NCI-H446 (cell line): ENCODE measurements at regions not wholly inside any gene's neighbourhood (a gene's known extent, or its start where the extent isn't known, plus 50 kb on each side); places are given as distances from the start of the nearest gene placed in this dataset.
A peak's percentile ranks its signal among the peaks of the same experiment; 100 is the strongest.
"Not testable (repeated sequence)": the region's sequence is repeated elsewhere in the genome, so short reads cannot be mapped to it uniquely, and the experiment has no call there.

ENCODE experiments used
- DNase-seq, 2 experiments: peaks; one replicate each; lab custom pipeline; 2025; lab: John Stamatoyannopoulos, UW

GRCh38 chr2:51779723-51780122 lies 747.8 kb upstream of the NRXN1 start:
- not testable (repeated sequence) for DNase-seq

DNA sequence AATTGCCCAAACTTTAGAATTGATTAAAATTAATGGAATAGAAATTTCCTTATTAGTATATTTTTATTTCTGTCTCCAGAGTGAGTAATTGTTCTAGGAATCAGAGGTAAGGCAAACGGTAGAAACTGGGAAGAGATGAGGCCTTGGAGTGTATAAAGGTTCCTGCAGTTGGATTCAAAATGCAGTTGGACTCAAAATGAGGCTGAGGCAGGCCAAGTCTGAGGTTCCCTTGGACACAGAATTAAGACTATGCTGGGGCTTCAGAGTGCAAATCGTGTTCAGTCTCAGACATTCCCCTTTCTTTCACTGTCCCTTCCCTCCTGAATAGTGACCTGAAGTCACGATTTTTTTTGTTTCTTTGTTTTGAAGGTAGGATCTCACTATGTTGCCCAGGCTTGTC lies 746.9 kb upstream of the NRXN1 start:
- no peak for DNase-seq

- not testable (repeated sequence) for DNase-seq
Observed at GRCh38 chr2:51774606-51775005, 742.7 kb upstream of the NRXN1 start.

GRCh38 chr2:51760441-51760840 lies 728.5 kb upstream of the NRXN1 start:
- no peak for DNase-seq

- DNase-seq: no peak
Observed at GRCh38 chr2:51758081-51758480, 726.1 kb upstream of the NRXN1 start.

DNA sequence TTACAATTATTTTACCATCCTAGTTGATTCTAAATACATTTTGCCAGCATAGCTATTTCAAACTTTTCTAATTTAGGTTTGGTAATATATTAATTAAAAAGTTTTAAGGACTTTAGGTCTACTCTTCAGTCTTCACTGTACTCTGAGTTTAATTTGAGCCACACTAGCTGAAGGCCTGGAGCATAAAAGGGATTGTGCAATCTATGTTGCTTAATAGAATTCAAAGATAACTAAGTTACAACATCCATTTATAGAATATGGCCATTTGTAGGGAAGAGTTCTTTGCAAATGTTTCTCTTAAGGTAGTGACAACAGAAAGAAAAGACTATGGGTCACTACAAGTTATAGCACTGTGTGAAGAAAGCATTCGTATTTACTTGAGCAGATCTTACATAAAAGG lies 702.2 kb upstream of the NRXN1 start:
- no peak for DNase-seq

- no peak for DNase-seq
Observed at GRCh38 chr2:51723691-51724090, 691.8 kb upstream of the NRXN1 start.

DNA sequence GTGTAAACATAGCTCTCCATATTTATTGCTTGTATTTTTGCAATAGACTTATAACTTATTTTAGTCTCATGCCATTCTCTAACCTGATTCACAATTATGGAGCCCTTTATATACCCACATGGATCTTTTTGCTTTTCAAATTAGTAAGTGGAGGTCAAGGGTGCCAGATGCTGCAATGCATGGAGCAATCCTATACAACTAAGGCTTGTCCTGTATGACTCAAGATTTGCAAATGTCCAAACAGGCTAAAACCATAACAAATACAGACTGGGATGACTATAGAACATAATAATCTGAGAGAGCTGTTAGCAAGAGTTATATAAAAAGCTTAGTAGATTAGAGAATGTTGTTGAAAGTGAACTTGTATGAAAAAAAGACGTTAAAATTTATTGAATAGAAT lies 690.4 kb upstream of the NRXN1 start:
- DNase-seq: no peak

DNA sequence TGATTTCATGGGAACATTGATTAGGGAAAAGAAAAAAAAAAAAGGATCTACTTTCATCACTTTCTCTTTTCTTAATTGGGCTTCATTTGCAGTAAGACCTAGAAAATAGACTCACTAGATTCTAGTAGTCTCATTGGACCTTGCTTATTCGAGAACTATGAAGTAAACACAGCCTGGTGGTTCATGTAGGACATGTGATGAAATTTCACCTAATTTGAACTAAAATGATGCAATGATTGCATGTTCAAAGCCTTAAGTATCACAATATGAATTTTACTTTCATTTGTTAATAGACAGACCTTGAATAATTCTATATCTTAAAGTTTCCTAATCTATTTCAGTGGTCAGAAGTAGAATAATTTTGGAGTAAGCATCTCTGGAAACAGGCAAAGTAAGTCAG lies 688.9 kb upstream of the NRXN1 start:
- DNase-seq: no peak

DNA sequence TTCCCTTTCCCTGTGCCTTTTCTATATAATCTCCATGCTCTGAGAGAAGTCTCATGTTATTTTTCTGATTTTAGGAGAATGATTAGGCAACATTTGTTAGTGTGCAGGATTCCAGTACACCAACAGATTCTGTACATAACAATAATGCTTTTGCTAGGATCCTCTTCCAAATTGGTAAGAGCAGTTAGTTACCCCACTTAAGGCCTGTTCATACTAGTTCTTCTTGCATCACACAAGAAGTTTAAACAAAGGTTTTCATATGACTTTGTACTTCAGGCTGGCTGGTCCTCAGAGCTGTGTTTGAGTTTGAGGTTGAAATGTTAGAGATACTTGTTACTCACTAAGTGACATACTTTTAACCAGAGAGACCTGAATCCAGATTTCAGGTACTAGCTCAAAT lies 686.9 kb upstream of the NRXN1 start:
- no peak for DNase-seq

GRCh38 chr2:51717312-51717711 lies 685.4 kb upstream of the NRXN1 start:
- DNase-seq: no peak

- peak in 1 of 2 experiments; percentile 4 for DNase-seq
Observed at GRCh38 chr2:51711766-51712165, 679.8 kb upstream of the NRXN1 start.

GRCh38 chr2:51710222-51710621 lies 678.3 kb upstream of the NRXN1 start:
- DNase-seq: peak in 1 of 2 experiments; percentile 40

DNA sequence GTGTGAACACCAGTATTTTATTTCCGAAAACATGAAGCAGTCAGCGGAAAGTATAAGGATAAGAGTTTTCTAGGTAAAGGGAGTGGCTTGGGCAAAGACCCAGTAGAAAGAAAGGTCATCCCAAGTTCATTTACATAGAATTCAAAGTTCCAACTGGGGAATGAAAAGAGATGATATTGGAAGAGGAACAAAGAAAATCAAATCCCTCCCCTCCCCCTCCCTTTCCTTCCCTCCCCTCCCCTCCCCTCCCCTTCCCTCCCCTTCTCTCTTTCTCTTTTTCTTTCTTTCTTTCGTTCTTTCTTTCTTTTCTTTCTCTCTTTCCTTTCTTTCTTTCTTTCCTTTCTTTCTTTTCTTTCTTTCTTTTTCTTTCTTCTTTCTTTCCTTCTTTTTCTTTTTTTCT lies 675.7 kb upstream of the NRXN1 start:
- no peak for DNase-seq

GRCh38 chr2:51706220-51706619 lies 674.3 kb upstream of the NRXN1 start:
- DNase-seq: peak in 1 of 2 experiments; percentile 1

- no peak for DNase-seq
Observed at GRCh38 chr2:51705417-51705816, 673.5 kb upstream of the NRXN1 start.

DNA sequence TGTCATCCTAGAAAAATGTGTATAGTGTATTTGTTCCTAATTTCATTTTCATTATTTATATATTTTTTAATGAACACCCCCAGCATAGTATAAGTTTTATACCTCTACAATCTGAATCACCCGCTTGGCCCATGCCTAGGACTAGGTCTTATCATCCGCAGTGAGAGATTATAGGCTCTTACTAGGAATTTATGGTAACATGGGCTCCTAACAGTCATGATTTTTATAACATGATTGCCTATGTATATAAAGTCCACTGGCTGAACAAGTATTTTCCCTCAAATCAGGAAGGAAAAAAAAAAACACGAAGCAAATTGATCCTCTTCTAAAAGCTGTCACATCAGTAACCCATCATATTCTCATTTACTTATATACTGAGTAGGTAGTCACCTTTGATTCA lies 666.1 kb upstream of the NRXN1 start:
- DNase-seq: no peak

DNA sequence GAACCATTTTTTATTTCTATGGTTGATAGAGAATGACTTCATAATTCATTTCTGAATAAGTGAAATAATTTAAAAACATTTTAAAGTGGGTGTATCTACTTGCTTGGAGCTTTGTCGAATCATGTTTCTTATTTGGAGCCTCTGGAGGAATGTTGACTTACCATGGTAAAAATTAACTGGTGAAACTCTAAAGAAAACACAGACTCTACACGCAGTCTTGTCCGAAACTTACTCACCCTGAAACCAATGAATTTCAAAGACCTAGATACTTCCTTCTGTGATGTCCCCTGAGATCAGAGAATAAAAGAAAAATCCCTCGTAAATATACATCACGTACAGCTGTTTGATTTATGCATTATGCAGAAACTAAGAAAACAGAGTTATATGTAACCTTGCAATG lies 665.2 kb upstream of the NRXN1 start:
- DNase-seq: no peak

DNA sequence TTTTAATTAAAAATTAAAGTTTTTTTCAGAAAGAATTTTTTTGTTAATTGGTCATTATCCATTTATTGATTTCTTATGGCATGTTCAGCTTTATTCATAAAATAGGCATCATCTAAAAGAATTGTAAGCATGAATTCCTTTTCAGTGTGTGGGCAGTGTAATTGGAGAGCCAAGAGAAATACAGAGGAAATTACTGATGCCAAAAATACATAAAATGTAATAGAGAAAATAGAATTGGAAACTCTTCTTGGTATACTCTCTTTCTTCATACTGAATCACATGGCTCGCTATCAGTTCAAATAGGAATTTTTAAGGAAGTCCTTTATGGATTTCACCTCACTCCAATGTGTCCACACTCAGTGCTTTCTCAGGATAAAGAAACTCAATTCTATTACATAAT lies 663.6 kb upstream of the NRXN1 start:
- no peak for DNase-seq

- no peak for DNase-seq
Observed at GRCh38 chr2:51693640-51694039, 661.7 kb upstream of the NRXN1 start.

- DNase-seq: no peak
Observed at GRCh38 chr2:51681854-51682253, 649.9 kb upstream of the NRXN1 start.

DNA sequence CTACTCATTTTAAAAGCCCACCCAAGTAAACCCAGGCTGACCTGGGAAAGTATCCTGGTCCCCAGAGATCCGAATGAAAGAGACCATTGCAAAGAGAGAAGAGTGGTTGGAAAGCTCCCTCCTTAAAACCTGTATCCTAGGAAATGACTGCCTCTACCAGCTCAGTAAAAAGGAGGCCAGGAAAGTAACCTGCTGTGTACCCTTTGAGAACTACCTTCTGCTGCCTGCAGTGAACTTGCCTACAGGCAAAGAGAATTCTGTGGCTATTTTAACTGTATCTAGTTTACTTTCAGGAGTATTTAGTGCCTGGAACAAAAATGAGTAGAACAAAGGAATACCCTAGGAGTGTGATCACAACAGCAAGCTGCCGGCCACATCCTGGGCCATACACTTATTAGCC lies 641.7 kb upstream of the NRXN1 start:
- no peak for DNase-seq

DNA sequence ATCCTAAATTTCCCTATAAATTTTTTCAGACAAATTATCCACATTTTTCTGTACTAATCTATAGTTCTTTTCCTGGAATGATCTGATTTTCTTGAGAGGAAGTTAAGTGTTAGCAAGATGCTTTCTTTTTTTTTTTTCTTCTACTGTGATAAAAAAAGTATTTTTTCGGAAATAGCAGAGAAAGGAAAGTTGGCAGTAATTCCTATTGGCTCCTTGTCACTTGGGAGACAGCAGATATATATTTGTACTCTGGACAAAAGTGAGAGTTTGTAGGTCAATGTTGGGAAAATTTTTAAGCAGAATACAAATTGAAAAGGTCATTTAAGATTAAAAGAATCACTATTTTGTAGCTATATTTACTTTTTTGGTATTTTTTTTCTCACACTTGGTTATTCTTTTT lies 635.7 kb upstream of the NRXN1 start:
- no peak for DNase-seq

- DNase-seq: no peak
Observed at GRCh38 chr2:51662187-51662586, 630.3 kb upstream of the NRXN1 start.

GRCh38 chr2:51657849-51658248 lies 625.9 kb upstream of the NRXN1 start:
- DNase-seq: no peak
